ENCODE measurements at regions not wholly inside any gene's neighbourhood (a gene's known extent, or its start where the extent isn't known, plus 50 kb on each side); places are given as distances from the start of the nearest gene placed in this dataset.
"Not testable (repeated sequence)": the region's sequence is repeated elsewhere in the genome, so short reads cannot be mapped to it uniquely, and the experiment has no call there.

DNA sequence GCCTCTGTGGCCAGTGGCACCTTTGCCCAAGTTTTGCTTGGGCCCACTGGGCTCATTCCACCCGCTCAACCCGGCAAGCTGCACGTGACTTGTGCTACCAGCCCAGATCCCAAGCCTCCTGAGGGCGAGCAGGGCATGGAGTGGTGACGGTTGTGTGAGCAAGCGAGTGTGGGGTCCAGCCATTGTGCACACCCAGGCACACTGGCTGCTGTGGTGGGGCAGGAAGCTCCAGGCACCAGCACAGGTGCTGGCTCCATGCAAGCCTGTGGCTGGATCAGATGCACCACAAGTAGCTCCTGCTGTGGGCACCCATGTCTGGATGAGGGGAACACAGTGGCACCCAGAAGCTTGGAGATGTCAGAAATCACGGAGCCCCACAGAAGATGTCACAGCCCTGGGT, 557.0 kb upstream of the GNPDA2 start:
- DNase-seq (ENCODE audit: low read depth in 4 of 4, low spot score in 3 of 4): no peak

DNA sequence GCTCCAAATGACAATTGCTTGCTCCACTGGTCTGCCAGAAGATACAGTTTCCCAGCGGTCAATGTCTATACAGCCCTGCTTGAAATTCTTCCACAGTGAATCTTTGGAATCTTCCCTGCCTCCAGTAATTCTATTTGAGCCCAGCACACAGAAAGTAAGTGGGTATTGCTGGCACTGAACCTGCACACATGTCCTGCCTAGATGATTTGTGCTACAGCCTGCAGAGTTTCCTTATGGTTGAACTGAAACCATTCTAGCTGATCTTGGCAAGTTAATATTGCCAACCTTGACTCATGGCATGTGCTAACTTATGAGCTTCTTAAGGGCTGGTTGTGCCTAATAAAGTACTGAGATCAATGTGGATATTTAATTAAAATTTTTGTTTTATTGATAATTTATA, 553.8 kb upstream of the GNPDA2 start:
- DNase-seq (ENCODE audit: low read depth in 4 of 4, low spot score in 3 of 4): no peak

DNA sequence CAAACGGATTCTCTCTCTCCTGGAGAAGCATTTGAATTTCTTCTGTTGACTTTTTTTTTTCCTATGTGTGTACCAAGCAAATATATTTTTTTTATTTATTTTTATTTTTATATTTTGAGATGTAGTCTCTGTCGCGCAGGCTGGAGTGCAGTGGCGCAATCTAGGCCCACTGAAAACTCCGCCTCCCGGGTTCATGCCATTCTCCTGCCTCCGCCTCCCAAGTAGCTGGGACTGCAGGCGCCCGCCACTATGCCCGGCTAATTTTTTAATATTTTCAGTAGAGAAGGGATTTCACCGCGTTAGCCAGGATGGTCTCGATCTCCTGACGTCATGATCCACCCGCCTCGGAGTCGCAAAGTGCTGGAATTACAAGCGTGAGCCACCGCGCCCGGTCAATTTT, 549.5 kb upstream of the GNPDA2 start:
- DNase-seq (ENCODE audit: low read depth in 4 of 4, low spot score in 3 of 4): no peak

DNA sequence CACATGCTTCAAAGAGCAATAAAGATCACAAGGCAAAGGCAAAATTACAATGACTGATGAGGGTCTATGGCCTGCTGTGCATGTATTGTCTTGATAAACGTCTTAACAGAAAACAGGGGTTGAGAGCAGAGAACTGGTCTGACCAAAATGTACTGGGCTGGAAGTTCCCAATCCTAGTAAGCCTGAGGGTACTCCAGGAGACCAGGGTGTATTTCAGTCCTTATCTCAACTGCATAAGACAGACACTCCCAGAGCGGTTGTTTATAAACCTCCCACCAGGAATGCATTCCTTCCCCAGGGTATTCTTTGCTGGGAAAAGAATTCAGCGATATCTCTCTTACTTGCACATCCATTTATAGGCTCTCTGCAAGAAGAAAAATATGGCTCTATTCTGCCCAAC, 521.8 kb upstream of the GNPDA2 start:
- not testable (repeated sequence) for DNase-seq (ENCODE audit: low read depth in 4 of 4, low spot score in 3 of 4)

DNA sequence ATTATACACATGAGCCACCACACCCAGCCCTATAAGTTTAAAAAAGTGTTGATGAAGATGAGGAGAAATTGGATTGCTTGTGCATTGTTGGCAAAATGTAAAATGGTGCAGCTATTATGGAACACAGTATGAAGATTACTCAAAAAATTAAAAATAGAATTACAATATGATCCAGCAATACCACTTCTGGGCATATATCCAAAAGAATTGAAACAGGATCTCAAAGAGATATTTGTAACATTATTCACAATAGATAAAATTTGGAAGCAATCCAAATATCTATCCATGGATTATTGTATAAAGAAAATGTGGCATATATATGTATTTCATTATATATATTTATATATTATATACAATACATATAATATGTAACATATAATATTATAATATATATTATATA, 515.6 kb upstream of the GNPDA2 start:
- no peak for DNase-seq (ENCODE audit: low read depth in 4 of 4, low spot score in 3 of 4)

DNA sequence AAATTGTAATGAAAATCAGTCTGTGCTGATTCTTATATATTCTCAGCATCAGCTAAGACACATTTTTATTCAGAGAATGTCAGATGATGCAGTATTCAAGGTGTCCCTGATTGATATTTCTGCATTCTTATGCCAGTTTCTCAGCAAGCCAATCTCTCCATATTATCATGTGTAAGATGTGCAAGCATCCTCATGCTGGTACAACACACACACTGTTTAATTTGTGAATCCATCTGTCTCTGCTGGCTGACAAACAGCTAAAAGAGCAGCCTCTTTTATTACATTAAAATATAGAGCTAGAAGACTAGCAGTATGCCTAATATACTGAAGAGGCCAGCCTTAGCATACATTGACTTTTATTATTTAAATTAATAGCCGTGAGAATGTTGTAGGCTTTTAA, 502.9 kb upstream of the GNPDA2 start:
- DNase-seq (ENCODE audit: low read depth in 4 of 4, low spot score in 3 of 4): no peak

DNA sequence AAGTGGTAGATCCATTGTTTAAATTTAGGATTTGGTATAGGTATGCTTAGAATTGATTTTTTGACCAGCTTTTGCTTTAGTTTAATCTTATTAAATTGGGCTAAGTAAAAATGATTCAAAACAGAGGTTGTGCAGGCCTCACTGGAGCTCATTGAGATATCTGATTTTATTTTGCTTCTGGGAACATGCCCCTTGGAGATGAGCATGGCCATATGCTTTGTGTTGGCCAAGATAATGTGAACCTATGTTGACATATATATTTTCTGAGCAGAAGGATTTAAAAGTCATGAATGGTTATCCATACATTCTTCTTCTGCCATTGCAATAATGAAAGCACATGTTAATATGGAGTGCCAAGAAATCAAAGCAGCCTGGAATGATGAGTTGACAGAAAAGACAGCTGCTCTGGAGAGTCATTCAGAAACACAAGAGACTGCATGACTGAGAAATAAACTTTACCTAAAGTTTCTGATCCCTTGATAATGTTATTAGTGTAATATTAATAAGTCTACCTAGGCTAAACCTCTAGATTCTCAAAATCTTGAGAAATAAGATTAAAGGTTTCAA, 489.7 kb upstream of the GNPDA2 start:
- DNase-seq (ENCODE audit: low read depth in 4 of 4, low spot score in 3 of 4): no peak

DNA sequence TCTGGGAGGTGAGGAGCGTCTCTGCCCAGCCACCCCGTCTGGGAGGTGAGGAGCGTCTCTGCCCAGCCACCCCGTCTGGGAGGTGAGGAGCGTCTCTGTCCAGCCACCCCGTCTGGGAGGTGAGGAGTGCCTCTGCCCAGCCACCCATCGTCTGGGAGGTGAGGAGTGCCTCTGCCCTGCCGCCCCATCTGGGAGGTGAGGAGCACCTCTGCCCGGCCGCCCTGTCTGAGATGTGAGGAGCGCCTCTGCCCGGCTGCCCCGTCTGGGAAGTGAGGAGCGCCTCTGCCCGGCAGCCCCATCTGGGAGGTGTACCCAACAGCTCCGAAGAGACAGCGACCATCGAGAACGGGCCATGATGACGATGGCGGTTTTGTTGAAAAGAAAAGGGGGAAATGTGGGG, 482.1 kb upstream of the GNPDA2 start:
- DNase-seq (ENCODE audit: low read depth in 4 of 4, low spot score in 3 of 4): not testable (repeated sequence)

DNA sequence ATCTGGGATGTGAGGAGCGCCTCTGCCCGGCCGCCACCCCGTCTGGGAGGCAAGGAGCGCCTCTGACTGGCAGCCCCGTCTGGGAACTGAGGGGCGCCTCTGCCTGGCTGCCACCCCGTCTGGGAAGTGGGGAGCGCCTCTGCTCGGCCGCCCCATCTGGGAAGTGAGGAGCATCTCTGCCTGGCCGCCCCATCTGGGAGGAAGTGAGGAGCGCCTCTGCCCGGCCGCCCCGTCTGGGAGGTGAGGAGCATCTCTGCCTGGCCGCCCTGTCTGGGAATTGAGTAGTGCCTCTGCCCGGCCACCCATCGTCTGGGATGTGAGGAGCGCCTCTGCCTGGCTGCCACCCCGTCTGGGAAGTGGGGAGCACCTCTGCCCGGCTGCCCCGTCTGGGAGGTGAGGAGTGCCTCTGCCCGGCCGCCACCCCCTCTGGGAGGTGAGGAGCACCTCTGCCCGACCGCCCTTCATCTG, 481.5 kb upstream of the GNPDA2 start:
- not testable (repeated sequence) for DNase-seq (ENCODE audit: low read depth in 4 of 4, low spot score in 3 of 4)

DNA sequence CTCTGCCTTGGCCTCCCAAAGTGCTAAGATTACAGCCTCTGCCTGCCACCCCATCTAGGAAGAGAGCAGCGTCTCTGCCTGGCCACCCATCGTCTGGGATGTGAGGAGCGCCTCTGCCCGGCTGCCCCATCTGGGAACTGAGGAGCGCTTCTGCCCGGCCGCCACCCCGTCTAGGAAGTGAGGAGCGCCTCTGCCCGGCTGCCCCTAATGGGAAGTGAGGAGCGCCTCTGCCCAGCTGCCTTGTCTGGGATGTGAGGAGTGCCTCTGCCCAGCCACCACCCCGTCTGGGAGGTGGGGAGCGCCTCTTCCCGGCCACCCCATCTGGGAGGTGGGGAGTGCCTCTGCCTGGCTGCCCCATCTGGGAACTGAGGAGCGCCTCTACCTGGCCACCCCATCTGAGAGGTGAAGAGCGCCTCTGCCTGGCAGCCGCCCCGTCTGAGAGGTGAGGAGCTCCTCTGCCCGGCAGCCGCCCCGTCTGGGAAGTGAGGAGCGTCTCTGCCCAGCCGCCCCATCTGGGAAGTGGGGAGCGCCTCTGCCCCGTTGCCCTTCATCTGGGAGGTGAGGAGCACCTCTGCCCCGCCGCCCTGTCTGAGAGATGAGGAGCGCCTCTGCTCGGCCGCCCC, 481.0 kb upstream of the GNPDA2 start:
- DNase-seq (ENCODE audit: low read depth in 4 of 4, low spot score in 3 of 4): not testable (repeated sequence)

DNA sequence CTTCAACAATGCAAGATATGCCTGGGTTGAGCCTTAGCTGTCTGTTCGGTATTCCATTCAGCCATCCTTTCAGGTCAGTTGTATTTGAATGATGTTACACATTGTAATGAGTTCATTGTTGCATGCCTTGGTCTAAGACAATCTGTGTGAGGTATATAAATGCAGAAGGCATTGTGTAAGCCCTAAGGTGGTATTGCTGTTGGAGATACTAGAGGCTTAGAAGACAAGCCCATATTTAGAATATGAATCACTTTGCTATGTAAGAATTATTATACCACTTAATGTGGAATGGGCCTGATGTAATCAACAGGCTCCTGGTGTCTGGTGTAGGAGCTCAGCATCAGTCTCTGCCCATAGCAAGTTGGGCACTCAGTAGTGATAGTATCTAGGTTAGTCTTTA, 473.4 kb upstream of the GNPDA2 start:
- no peak for DNase-seq (ENCODE audit: low read depth in 4 of 4, low spot score in 3 of 4)

DNA sequence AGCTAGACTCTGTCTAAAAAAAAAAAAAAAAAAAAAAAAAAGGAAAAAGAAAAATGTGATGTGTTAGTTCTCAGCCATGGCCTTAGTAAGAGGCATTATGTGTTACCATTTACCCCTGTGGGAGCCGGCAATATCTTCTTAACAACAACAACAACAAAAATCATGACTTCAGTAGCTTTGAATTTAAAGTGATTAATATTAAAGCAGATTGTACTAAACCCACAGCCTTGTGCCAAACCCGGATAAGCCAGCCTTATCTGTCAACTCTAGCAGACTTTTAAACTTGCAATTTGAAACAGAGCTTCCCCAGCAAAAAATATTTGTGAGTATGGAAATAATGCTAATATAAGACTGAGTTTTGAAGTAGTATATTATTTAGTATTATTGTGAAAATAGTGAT, 462.1 kb upstream of the GNPDA2 start:
- no peak for DNase-seq (ENCODE audit: low read depth in 4 of 4, low spot score in 3 of 4)

DNA sequence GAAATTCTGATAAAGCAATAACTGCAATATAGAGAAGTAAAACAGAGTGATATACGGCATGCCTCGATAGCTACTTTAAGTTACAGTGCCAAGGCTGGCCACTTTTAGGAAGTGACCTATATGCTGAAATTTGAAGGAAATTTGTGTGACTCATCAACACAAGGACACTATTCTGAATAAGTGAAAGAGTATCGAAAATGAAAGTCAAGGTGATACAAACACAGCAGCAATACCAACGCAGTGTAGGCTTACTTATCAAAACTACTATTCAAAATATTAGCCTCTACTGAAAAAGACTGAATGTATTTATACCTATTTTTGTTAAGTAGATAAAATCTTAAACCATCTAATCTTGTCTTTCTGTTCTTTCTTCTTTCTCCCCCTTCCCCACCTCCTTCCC, 459.9 kb upstream of the GNPDA2 start:
- no peak for DNase-seq (ENCODE audit: low read depth in 4 of 4, low spot score in 3 of 4)

DNA sequence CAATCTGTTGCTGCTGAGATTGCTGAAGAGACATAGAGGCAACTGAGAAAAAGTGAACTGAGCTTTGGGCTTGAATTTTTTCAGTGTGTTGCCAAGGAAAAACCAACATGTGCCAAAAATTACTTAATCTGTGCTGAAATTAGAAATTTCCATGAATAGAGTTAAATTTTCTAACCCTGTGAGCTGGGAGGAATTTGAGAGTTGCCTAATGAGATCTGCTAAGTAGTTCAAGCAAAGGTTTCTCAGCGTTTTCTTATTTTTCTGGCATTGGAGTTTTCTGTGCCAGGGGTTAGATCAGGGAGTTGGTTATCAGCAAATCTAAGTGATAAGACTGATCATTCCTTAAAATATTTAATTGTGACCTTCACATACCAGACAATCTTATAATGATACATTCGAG, 457.5 kb upstream of the GNPDA2 start:
- no peak for DNase-seq (ENCODE audit: low read depth in 4 of 4, low spot score in 3 of 4)

DNA sequence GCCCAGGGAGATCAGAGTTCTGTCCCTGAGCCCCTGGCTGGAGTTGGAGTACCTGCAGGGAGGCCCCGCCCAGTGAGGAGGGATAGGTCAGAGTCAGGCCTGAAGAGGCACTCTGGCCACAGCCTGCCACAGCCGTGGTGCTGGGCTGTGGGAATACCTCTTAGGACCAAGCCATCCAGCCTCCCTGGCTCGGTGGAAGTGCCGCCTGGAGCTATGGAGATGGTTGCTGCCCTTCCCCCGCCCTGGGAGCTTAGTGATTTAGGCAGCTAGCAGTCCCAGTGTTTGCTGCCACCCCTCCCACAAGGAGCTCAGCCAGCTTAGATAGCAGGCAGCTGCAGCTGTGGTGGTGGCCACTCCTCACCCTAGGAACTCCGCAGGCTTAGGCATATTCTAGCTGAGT, 446.3 kb upstream of the GNPDA2 start:
- DNase-seq (ENCODE audit: low read depth in 4 of 4, low spot score in 3 of 4): no peak

DNA sequence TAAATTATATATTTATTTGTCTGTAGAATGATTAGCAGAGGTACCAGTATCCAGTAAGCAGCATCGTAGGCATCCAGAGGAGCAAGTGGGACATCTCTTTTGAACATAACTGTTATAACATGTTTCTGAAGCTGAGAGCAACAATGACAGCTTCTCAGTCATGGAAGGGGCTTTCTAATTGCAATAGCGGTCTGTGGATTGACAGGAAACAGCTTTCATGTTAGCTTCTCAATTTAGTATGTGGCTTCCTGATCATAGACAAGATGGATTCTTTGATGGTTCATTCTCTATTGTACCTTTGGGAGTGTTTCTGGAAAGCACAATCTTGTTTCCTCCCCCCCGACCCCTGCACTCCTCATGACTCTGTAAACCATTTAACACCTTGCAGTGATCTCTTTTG, 434.6 kb upstream of the GNPDA2 start:
- no peak for DNase-seq (ENCODE audit: low read depth in 4 of 4, low spot score in 3 of 4)

DNA sequence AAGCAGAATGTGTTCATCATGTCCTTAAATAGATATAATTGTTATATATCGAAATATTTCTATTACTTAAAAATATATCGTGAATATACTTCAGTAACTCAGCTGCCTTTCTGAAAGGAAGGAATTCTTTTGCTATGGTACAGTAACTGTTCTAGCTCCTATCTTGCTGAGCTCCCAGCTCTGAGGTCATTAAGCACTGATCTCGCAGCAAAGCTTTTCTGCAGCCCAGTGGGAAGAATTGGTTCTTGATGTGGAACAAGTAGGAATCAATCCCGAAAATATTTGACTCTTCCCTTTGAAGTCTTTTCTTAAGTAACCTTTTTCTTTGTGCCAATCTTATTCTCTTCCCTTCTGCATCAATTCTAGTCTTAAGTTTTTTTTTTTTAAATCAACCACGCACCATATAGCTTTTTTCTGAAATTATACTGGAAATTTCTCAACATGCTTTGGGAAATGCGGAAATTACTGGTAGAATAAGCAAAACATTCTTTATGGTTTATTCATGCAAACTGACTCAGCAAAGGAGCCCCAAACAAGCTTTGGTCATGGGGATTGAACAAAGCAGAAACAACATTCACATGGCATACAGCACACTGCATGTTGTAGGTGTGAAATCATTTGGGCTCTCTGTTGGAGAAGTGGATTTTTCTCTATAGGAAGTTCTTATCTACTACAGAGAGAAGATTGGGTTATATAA, 428.9 kb upstream of the GNPDA2 start:
- no peak for DNase-seq (ENCODE audit: low read depth in 4 of 4, low spot score in 3 of 4)

DNA sequence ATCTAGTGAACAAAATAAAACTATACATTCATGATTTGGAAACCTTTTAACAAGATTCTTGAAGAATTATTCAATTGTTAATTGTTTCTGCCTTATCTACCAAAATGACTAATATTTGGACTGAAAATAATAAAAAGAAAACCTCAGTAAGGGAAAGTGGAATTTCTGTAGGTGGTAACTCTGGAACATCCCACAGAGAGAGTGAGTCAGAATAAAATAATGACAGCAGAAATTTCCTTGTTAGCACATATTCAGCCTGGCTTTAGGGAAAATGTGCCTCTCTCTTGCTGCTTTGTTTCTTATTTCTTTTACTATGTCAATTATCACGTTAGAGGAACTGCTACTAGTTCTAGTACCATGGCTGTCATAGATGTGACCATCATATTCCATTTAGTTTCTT, 421.5 kb upstream of the GNPDA2 start:
- no peak for DNase-seq (ENCODE audit: low read depth in 4 of 4, low spot score in 3 of 4)

DNA sequence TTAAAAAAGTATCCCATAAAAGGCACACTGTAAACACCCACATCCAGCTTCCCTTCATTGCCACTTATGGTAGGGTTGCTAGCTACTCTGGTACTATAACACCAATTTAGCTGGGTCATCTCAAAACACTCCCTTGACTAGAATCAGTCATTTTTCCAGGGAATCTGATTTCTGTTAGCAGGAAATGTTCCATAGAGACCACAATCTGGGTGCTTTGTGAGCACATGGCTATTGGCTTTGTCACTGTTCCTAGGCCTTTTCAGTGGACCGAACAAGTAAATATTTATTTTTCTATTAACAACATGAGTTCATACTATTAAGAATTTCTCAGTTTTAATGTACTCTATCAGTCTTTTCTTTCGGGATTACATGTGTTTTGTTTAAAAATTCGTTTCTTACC, 404.7 kb upstream of the GNPDA2 start:
- DNase-seq (ENCODE audit: low read depth in 4 of 4, low spot score in 3 of 4): no peak

DNA sequence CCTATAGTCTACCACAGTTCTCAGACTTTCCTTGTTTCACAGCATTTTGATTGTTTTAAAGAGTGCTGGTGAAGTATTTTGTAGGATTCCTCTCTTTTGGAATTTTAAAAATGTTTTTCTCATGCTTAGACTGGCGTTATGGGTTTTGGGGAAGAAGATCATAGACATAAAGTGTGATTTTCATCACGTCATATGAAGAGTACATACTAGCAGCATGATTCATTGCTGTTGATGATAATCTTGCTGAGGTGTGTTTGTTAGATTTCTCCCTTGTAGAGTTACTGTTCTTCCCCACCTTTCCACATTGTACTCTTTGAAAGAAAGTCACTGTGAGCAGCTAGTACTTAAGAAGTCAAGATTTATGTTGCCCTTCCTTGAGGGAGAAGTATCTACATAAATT, 396.1 kb upstream of the GNPDA2 start:
- DNase-seq (ENCODE audit: low read depth in 4 of 4, low spot score in 3 of 4): no peak

DNA sequence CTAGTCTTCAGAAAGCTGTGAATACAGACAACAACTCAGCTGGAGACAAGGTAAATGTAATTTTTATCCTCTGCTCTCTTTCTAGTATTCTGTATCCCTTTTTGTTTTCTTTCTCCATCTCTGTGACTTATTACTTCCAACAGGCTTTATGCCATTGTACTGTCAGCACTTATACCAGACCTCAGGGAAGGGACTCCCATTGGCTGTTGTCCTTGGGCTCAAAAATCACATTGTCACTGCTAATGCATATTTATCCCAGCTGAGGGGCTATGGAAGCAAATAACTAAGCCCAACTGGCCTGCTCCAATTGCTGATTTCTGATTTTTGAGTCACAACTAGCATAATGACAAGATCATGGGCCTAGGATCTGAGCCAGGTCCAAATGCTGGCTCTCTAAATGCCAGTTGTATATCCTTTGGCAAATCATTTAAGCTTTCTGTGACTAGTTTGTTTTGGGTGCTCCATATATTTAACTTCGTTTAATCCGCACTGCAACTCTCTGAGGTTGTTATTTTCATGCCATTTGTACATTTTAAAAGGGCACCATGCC, 395.1 kb upstream of the GNPDA2 start:
- peak in 1 of 4 donors; percentile 14 for DNase-seq (ENCODE audit: low read depth in 4 of 4, low spot score in 3 of 4)

DNA sequence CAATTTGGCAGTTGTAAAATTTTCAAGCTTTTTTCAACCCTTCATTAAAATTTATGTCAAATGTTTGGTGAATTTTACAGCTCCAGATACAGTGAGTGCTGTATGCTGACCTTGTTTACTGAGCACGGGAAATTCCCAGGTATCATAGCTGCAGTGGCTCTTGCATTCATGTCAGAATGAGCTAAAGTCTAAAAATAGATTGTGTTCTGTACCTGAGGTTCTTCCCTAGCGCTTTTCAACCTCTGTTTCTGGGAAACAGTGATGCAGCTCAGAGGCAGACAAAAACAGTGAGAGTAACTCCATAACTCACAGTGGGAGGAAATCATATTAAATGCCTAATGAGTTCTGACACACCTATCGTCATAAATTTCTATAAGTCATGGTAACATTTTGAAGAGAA, 393.8 kb upstream of the GNPDA2 start:
- DNase-seq (ENCODE audit: low read depth in 4 of 4, low spot score in 3 of 4): no peak
